ENCODE measurements at regions not wholly inside any gene's neighbourhood (a gene's known extent, or its start where the extent isn't known, plus 50 kb on each side); places are given as distances from the start of the nearest gene placed in this dataset.

DNA sequence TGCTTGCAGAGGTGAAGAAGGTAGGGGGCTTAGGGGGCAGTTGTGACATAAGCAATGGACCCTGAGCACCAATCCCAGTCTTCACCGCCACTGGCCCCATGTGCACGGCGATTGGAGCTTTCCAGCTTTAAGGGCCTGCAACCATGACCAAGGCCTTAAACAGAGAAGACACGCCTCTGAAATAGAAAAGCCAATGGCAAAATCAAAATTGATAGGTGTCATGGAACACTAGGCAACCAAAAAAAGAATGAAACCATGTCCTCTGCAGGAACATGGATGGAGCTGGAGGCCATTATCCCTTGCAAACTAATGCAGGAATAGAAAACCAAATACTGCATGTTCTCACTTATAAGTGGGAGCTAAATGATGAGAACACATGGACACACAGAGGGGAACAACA lies 146.3 kb downstream of the SCARB1 start:
- no peaks in the 10 kb centered on the region for H3K27me3 ChIP-seq (replicated peaks; ENCODE audit: control insufficient read depth, insufficient read depth, low read length)
- no peaks in the 10 kb centered on the region for H3K36me3 ChIP-seq (ENCODE audit: control insufficient read depth, insufficient read depth, low read length)
- DNase-seq (ENCODE audit: extremely low read depth, insufficient read length) = no peak
- TF ChIP-seq, protein P1, sequence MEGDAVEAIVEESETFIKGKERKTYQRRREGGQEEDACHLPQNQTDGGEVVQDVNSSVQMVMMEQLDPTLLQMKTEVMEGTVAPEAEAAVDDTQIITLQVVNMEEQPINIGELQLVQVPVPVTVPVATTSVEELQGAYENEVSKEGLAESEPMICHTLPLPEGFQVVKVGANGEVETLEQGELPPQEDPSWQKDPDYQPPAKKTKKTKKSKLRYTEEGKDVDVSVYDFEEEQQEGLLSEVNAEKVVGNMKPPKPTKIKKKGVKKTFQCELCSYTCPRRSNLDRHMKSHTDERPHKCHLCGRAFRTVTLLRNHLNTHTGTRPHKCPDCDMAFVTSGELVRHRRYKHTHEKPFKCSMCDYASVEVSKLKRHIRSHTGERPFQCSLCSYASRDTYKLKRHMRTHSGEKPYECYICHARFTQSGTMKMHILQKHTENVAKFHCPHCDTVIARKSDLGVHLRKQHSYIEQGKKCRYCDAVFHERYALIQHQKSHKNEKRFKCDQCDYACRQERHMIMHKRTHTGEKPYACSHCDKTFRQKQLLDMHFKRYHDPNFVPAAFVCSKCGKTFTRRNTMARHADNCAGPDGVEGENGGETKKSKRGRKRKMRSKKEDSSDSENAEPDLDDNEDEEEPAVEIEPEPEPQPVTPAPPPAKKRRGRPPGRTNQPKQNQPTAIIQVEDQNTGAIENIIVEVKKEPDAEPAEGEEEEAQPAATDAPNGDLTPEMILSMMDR (IDR thresholded peaks at IDR 0.05; ENCODE audit: insufficient read depth, low read length, poor library complexity, severe bottlenecking) = no peak
- H3K4me3 ChIP-seq (replicated peaks; ENCODE audit: low read depth, low read length) = no peak overlapping the region

DNA sequence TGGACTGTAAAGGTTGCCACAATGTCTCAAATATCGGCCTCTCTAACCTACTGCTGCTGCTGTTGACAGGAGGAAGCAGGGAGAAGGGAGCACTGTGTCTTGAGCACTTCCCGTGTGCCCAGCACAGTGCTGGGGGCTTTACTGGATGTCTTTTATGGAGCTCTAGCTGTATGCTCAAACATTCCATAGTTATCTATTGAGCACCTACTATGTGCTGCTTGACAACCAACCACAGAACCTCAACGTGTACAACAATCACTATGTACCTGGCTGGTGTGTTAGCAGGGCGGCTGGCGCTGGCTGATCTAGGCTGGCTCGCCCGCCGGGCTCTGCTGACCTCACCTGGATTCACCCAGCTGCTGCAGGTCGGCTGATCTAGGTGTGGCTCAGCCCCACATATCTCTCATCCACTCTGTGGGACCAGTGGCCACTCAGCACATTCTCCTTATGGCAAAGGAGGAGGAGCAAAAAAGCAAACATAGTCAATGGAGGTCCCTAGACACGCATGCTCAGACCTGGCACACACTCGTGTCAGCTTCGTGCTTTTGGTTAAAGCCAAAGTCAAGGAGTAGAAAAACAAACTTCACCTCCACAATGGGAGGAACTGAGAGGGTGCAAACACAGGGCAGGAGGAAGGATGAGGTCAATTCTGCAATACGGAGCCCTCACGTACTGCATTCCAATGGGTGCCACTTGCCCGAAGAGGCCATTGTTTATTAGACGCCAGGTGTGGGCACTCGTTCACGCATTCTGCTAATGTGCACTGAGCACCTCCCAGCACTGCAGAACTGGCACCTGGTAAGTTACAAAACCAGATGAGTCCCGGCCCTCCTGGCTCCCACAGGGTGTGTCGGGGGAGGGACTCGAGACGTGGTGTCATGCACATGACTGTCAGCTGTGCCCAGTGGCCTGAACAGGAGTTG lies 147.2 kb downstream of the SCARB1 start:
- H3K36me3 ChIP-seq (ENCODE audit: control insufficient read depth, insufficient read depth, low read length) = no peaks in the 10 kb centered on the region
- H3K4me3 ChIP-seq (replicated peaks; ENCODE audit: low read depth, low read length) = no peak overlapping the region
- no peaks in the 10 kb centered on the region for H3K27me3 ChIP-seq (replicated peaks; ENCODE audit: control insufficient read depth, insufficient read depth, low read length)
- TF ChIP-seq, protein P1 (IDR thresholded peaks at IDR 0.05; ENCODE audit: insufficient read depth, low read length, poor library complexity, severe bottlenecking) = no peak
- no peak for DNase-seq (ENCODE audit: extremely low read depth, insufficient read length)

DNA sequence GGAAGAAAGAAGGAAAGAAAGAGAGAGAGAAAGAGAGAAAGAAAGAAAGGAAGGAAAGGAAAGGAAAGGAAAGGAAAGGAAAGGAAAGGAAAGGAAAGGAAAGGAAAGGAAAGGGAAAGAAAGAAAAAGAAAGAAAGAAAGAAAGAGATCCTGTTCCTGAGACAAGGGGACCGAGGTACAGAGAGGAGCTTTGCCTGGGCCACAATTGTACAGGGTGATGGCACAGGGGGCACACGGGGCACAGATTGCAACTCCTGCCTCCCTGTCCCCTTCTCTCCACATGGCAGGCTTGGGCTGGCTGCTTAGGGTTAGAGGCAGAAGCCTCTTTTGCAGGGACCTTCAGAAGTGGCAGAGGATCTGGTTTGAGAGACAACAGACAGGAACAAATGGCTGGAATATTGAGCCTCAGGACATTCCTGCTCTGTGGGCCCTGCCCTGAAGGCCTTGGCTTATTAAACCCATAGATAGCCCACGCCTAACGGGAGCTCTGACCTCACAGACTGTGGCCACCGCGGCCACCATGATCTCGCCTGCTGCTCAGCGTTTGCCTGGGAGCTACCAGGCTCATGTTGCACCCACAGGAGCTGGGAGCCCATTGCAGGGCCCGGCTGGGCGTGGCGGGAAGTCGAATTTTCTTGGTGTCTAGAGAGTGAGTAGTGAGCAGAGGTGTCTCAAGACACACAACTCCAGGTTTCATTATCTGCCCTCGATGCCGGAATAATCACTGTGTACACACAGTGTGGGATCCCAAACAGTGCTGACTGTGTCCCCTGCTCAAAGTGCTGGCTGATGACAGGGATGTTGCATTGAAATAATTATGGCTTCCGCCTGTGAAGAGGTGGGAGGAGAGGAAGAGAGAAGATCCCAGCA lies 147.9 kb upstream of the NCOR2 start:
- DNase-seq (ENCODE audit: extremely low read depth, insufficient read length) = no peak
- H3K27me3 ChIP-seq (replicated peaks; ENCODE audit: control insufficient read depth, insufficient read depth, low read length) = no peaks in the 10 kb centered on the region
- no peak overlapping the region for H3K4me3 ChIP-seq (replicated peaks; ENCODE audit: low read depth, low read length)
- no peaks in the 10 kb centered on the region for H3K36me3 ChIP-seq (ENCODE audit: control insufficient read depth, insufficient read depth, low read length)
- TF ChIP-seq, protein P1 (IDR thresholded peaks at IDR 0.05; ENCODE audit: insufficient read depth, low read length, poor library complexity, severe bottlenecking) = no peak

GRCh38 chr12:124713436-124714082 lies 146.1 kb upstream of the NCOR2 start:
- H3K4me3 ChIP-seq (replicated peaks; ENCODE audit: low read depth, low read length) = peak overlapping the region; percentile 26; the same call in 1 of the 2 replicates
- TF ChIP-seq, protein P1 (IDR thresholded peaks at IDR 0.05; ENCODE audit: insufficient read depth, low read length, poor library complexity, severe bottlenecking) = no peak
- no peaks in the 10 kb centered on the region for H3K27me3 ChIP-seq (replicated peaks; ENCODE audit: control insufficient read depth, insufficient read depth, low read length)
- peak; percentile 79 for DNase-seq (ENCODE audit: extremely low read depth, insufficient read length)
- H3K36me3 ChIP-seq (ENCODE audit: control insufficient read depth, insufficient read depth, low read length) = no peaks in the 10 kb centered on the region

GRCh38 chr12:124713041-124713435 lies 145.6 kb upstream of the NCOR2 start:
- no peak for DNase-seq (ENCODE audit: extremely low read depth, insufficient read length)
- H3K4me3 ChIP-seq (replicated peaks; ENCODE audit: low read depth, low read length) = no peak overlapping the region
- TF ChIP-seq, protein P1 (IDR thresholded peaks at IDR 0.05; ENCODE audit: insufficient read depth, low read length, poor library complexity, severe bottlenecking) = no peak

More at GRCh38 chr12:124713041-124713435, 145.6 kb upstream of the NCOR2 start:
- no peaks in the 10 kb centered on the region for H3K27me3 ChIP-seq (replicated peaks; ENCODE audit: control insufficient read depth, insufficient read depth, low read length)
- H3K36me3 ChIP-seq (ENCODE audit: control insufficient read depth, insufficient read depth, low read length) = no peaks in the 10 kb centered on the region
